Endodermal cell (in vitro differentiated cells): ENCODE measurements at regions not wholly inside any gene's neighbourhood (a gene's known extent, or its start where the extent isn't known, plus 50 kb on each side); places are given as distances from the start of the nearest gene placed in this dataset.

Experiments used
- DNase-seq: peaks from one replicate; pipeline ENCODE4 v3.0.0-alpha.2; 2017
- H3K27ac ChIP-seq: 2 replicates; pipeline ENCODE4 v1.5.1; 2013; ENCODE audit warnings: mild to moderate bottlenecking, low read depth, low read length, moderate library complexity
- H3K27me3 ChIP-seq: 2 replicates; pipeline ENCODE4 v1.6.1; 2013; ENCODE audit warnings: mild to moderate bottlenecking, low read length, moderate library complexity; ENCODE audit not compliant: insufficient read depth, control insufficient read depth, poor library complexity, severe bottlenecking
- H3K36me3 ChIP-seq: 2 replicates; pipeline ENCODE4 v1.7.0; 2013; ENCODE audit warnings: mild to moderate bottlenecking, low read length, moderate library complexity; ENCODE audit not compliant: control insufficient read depth, insufficient read depth
- H3K4me1 ChIP-seq: one replicate; pipeline ENCODE4 v1.7.0; 2013; ENCODE audit warnings: low read length; ENCODE audit not compliant: control insufficient read depth, insufficient read depth
- H3K4me3 ChIP-seq: 2 replicates; pipeline ENCODE4 v1.5.1; 2013; ENCODE audit warnings: mild to moderate bottlenecking, low read length, moderate library complexity
- H3K9ac ChIP-seq: 2 replicates; pipeline ENCODE4 v1.6.1; 2013; ENCODE audit warnings: mild to moderate bottlenecking, low read length, moderate library complexity; ENCODE audit not compliant: poor library complexity, severe bottlenecking; ENCODE audit errors: extremely low read depth
- H3K9me3 ChIP-seq: 2 replicates; pipeline ENCODE4 v1.6.1; 2013; ENCODE audit warnings: mild to moderate bottlenecking, low read length, moderate library complexity; ENCODE audit not compliant: control insufficient read depth
- H3K27ac Mint-ChIP-seq: 2 replicates; pipeline ENCODE4 v1.8.0; 2020; ENCODE audit warnings: mixed read lengths
- H3K27me3 Mint-ChIP-seq: 2 replicates; pipeline ENCODE4 v1.8.0; 2021; ENCODE audit warnings: mild to moderate bottlenecking, mixed read lengths; ENCODE audit not compliant: insufficient read depth
- H3K36me3 Mint-ChIP-seq: 2 replicates; pipeline ENCODE4 v1.8.0; 2020; ENCODE audit warnings: low read depth, mixed read lengths
- H3K4me1 Mint-ChIP-seq: 2 replicates; pipeline ENCODE4 v1.8.0; 2020; ENCODE audit warnings: mixed read lengths
- H3K4me3 Mint-ChIP-seq: 2 replicates; pipeline ENCODE4 v1.8.0; 2020; ENCODE audit warnings: mild to moderate bottlenecking, moderate library complexity, mixed read lengths
- H3K9me3 Mint-ChIP-seq: 2 replicates; pipeline ENCODE4 v1.8.0; 2020; ENCODE audit warnings: mild to moderate bottlenecking, mixed read lengths
- WGBS, 2 experiments: methylation state at CpG; one replicate each; pipeline versions ENCODE4 v1.1.5 to v1.1.7; 2013; ENCODE audit warnings: missing lambda C conversion rate in 2 of 2, mixed read lengths in 1 of 2; ENCODE audit not compliant: insufficient coverage in 1 of 2, insufficient read length in 1 of 2; 5-methylcytosine and 5-hydroxymethylcytosine counted together
- TF ChIP-seq, protein P1 (sequence below): fragments of 200-600 bp; sonication (generic); conservative IDR thresholded peaks from 2 replicates; pipeline ENCODE4 v1.5.0; 2021; ENCODE audit warnings: antibody characterized with exemption, mild to moderate bottlenecking

DNA sequence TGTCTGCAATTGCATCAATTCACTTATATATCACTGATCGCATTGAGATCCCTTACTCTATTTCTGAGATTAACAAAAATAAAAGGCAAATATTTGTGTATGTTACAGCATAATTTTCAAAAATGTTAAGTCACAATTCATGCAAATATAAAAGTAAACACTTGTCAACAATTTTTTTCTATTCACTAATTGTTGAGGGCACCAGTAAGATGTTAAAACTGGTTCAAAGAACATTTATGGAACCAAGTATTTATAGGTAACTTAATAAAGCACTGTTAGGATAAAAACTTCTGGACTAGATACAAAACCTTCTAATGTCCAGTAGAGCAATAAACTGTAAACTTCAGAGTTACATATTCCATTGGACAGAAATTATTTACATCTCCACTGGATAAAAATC, 586.1 kb upstream of the AUTS2 start:
- no peak for DNase-seq
- H3K27ac ChIP-seq, result no peak overlapping the region
- Mint-ChIP-seq H3K36me3 (no peaks in the 10 kb centered on the region), H3K4me3 (no peak overlapping the region), H3K27me3 (no peaks in the 10 kb centered on the region), H3K27ac (no peak overlapping the region), H3K4me1 (peaks cover 5% of the 10 kb centered on the region), H3K9me3 (peaks cover 31% of the 10 kb centered on the region)
- H3K9me3 ChIP-seq, result peaks cover 17% of the 10 kb centered on the region
- H3K4me3 ChIP-seq, result no peak overlapping the region
- no peaks in the 10 kb centered on the region for H3K36me3 ChIP-seq
- TF ChIP-seq, protein P1, sequence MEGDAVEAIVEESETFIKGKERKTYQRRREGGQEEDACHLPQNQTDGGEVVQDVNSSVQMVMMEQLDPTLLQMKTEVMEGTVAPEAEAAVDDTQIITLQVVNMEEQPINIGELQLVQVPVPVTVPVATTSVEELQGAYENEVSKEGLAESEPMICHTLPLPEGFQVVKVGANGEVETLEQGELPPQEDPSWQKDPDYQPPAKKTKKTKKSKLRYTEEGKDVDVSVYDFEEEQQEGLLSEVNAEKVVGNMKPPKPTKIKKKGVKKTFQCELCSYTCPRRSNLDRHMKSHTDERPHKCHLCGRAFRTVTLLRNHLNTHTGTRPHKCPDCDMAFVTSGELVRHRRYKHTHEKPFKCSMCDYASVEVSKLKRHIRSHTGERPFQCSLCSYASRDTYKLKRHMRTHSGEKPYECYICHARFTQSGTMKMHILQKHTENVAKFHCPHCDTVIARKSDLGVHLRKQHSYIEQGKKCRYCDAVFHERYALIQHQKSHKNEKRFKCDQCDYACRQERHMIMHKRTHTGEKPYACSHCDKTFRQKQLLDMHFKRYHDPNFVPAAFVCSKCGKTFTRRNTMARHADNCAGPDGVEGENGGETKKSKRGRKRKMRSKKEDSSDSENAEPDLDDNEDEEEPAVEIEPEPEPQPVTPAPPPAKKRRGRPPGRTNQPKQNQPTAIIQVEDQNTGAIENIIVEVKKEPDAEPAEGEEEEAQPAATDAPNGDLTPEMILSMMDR, result no peak
- H3K27me3 ChIP-seq, result no peaks in the 10 kb centered on the region
- H3K4me1 ChIP-seq, result no peaks in the 10 kb centered on the region
- no peak overlapping the region for H3K9ac ChIP-seq
- WGBS, 2 experiments, result 71% methylated on average over 1 of the region's 1 CpG; no CpG with 5 or more reads in 1 of the 2 experiments

GRCh38 chr7:69017208-69017607, 581.1 kb upstream of the AUTS2 start:
- Mint-ChIP-seq H3K27ac (no peak overlapping the region), H3K4me1 (peaks cover 8% of the 10 kb centered on the region), H3K36me3 (peaks cover 8% of the 10 kb centered on the region), H3K27me3 (no peaks in the 10 kb centered on the region), H3K9me3 (peaks cover 37% of the 10 kb centered on the region), H3K4me3 (no peak overlapping the region)
- Histone ChIP-seq H3K9me3 (peaks cover 39% of the 10 kb centered on the region), H3K27ac (no peak overlapping the region), H3K4me3 (no peak overlapping the region), H3K4me1 (no peaks in the 10 kb centered on the region), H3K9ac (no peak overlapping the region), H3K36me3 (no peaks in the 10 kb centered on the region), H3K27me3 (no peaks in the 10 kb centered on the region)
- 100% methylated on average over 1 to 3 of the region's 3 CpGs for WGBS, 2 experiments
- TF ChIP-seq, protein P1, result no peak
- no peak for DNase-seq

- Histone ChIP-seq H3K27me3 (no peaks in the 10 kb centered on the region), H3K9me3 (peaks cover 29% of the 10 kb centered on the region), H3K36me3 (no peaks in the 10 kb centered on the region), H3K27ac (no peak overlapping the region), H3K4me1 (no peaks in the 10 kb centered on the region), H3K4me3 (no peak overlapping the region), H3K9ac (no peak overlapping the region)
- Mint-ChIP-seq H3K4me1 (peaks cover 8% of the 10 kb centered on the region), H3K27me3 (no peaks in the 10 kb centered on the region), H3K27ac (no peak overlapping the region), H3K36me3 (peaks cover 8% of the 10 kb centered on the region), H3K9me3 (peaks cover 33% of the 10 kb centered on the region), H3K4me3 (no peak overlapping the region)
- peak; percentile 85 for DNase-seq
- WGBS, 2 experiments, result 61 to 67% methylated on average over 3 of the region's 3 CpGs
- TF ChIP-seq, protein P1, result peak; percentile 82
These were observed 580.1 kb upstream of the AUTS2 start for GRCh38 chr7:69018200-69018599.
